ENCODE measurements at regions not wholly inside any gene's neighbourhood (a gene's known extent, or its start where the extent isn't known, plus 50 kb on each side); places are given as distances from the start of the nearest gene placed in this dataset.

DNA sequence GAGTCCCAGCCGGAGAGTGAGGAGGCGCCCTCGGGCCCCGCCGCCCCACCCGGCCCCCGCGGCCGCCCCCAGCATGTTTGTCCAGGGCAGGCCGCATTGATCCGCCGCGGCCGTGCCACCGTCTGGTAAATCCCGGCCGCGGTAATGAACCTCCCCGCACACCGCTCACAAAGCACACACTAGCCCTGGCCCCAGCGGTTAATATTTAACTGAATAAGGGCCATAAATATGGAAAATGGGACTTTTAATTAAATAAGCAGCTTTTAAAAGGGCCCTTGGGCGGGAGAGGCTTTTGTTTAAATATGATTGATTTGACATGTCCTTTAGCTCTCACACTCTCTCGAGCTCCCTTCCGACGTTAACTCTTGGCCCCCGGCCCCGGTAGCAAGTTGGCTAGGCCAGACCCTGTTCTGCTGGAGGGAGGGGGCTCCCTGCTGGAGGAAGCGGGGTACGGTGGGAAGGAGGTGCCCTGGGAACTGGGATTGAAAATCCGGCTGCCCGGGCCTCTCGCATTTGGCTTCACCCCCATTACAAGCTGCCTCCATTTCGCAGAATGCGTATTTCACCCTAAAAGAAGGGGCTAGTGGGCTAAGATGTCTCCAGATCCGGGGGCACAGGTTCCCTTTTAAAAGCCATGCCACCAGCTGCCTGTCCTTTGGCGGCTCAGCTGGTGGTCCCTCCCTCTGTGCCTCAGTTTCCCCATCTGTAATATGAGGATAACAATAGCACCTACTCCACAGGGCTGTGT, 199.8 kb downstream of the RBM19 start:
- in situ Hi-C loops (cut with MboI; ENCODE audit: low sequenced_read_pairs), result no loop called here

DNA sequence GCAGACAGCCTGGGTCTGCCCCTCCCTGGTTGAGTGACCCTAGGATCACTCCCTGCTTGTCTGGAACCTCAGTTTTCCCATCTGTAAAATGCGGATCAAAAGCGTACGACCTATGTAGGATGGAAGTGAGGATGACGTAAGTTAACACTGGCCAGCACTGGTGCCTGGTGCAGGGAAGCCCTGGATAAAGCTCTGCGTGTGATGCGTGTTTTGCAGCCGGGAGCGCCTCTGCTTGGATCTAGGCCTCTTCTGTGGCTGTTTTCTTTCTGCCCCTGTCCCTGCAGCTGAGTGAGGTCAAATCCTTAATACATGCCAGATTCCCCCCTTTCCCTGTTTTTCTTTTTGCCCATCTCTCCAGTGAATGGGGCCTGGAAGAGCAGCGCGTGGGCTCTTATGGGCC, 201.5 kb downstream of the RBM19 start:
- in situ Hi-C loops (cut with MboI; ENCODE audit: low sequenced_read_pairs), result no loop called here

GRCh38 chr12:113762882-113763816, 203.0 kb downstream of the RBM19 start:
- in situ Hi-C loops (cut with MboI; ENCODE audit: low sequenced_read_pairs), result no loop called here

GRCh38 chr12:113762155-113762881, 203.8 kb downstream of the RBM19 start:
- in situ Hi-C loops (cut with MboI; ENCODE audit: low sequenced_read_pairs), result no loop called here

DNA sequence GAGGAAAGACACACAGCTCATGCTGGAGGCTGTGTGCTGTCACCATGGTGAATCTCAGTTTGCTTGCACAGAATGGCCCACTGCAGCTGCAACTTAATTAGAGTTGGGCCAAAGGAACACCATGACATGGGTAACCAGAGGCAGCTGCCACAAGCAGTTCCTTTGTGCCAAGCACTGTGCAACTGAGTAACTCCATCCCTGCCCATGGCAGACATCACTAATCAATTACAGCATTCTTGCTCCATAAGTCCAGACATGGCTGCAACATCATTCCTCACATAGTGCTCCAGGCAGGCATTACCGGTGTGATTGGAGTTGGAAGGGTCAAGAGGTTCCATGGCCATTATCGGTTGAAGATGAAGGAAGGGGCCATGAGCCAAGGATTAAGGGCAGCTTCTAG, 207.0 kb downstream of the RBM19 start:
- in situ Hi-C loops (cut with MboI; ENCODE audit: low sequenced_read_pairs), result no loop called here

GRCh38 chr12:113758165-113758924, 207.8 kb downstream of the RBM19 start:
- in situ Hi-C loops (cut with MboI; ENCODE audit: low sequenced_read_pairs), result no loop called here

GRCh38 chr12:113757221-113758002, 208.7 kb downstream of the RBM19 start:
- in situ Hi-C loops (cut with MboI; ENCODE audit: low sequenced_read_pairs), result no loop called here

GRCh38 chr12:113756609-113757008, 209.5 kb downstream of the RBM19 start:
- in situ Hi-C loops (cut with MboI; ENCODE audit: low sequenced_read_pairs), result no loop called here

- in situ Hi-C loops (cut with MboI; ENCODE audit: low sequenced_read_pairs), result no loop called here
These were observed 211.0 kb downstream of the RBM19 start for GRCh38 chr12:113755098-113755497.

DNA sequence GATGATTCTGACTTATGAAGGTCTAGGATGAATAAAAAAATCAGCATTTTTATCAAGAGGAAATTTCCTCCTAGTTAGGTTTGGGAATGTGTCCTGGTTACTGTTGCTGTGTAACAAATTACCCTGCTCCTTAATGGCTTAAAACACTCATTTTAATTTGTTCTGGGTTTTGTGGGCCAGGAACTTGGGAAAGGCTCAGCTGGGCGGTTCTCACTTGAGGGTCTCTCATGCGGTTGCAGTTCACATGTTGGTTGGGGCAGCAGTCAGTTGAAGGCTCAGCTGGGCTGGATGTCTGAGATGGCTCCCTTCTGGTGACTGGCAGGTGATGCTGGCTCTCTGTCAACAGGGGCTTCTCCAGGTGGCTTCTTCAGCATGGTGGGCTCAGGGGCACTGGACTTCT, 214.6 kb downstream of the RBM19 start:
- in situ Hi-C loops (cut with MboI; ENCODE audit: low sequenced_read_pairs), result no loop called here

DNA sequence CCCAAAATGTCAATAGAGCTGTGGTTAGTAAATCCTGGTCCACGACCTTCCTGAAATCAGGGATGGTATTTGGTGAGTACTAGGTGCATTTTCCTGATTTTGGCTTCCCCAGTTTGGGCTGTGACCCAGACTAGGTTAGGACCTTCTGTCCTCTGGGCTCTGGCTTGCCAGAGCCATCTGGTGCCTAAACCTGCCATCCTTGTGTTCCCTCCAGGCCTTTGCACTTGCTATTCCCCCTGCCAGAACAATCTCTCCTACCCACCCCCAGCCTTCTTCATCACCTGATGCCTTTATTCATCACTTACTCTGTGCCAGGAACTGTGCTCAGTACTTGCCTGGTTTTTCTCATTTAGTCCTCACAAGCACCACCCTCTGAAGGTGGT, 216.7 kb downstream of the RBM19 start:
- in situ Hi-C loops (cut with MboI; ENCODE audit: low sequenced_read_pairs), result no loop called here

- in situ Hi-C loops (cut with MboI; ENCODE audit: low sequenced_read_pairs), result no loop called here
These were observed 217.3 kb downstream of the RBM19 start for GRCh38 chr12:113748707-113749432.

DNA sequence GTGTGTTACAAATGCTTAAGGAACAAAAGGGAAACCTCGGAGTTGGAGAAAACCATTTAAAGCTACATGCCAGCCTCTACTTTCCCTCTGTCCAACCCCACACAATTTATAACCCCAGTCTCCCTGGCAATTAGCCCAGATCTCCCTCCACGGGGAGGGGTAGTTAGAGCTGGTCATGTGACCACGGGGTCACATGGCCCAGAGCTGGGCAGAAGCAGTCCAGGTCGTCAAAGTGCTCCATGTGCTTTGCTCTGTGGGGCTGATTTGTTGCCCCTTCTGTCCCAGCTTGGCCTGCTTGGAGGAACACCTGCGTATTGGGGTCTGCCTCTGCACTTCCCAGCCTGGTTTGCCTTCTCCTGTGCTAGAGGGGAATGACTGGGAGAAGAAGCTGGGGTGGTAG, 219.1 kb downstream of the RBM19 start:
- in situ Hi-C loops (cut with MboI; ENCODE audit: low sequenced_read_pairs), result no loop called here

DNA sequence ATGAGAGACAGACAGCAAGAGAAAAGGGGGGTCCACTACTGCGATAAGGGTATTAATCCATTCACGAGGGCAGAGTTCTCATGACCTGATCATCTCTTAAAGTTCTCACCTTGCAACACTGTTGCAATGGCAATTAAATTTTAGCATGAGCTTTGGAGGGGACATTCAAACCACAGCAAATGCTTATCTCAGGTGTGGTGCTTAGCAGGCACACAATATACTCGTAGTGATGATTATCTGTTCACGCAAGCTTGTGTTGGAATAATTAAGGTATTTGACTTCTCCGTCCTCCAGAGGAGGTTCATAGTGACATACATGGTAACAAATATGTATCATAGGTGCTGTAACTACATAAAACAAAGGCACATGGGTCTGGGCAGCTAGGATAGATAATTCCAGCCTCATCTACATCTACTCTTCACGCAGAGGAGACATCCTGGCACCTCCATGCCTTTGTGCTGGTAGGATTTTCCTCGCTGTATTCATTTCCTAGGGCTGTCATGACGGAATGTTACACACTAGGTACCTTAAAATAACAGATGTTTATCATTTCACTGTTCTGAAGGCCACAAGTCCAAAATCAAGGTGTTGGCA, 221.2 kb downstream of the RBM19 start:
- in situ Hi-C loops (cut with MboI; ENCODE audit: low sequenced_read_pairs), result no loop called here

- in situ Hi-C loops (cut with MboI; ENCODE audit: low sequenced_read_pairs), result no loop called here
These were observed 223.3 kb downstream of the RBM19 start for GRCh38 chr12:113742801-113743200.

DNA sequence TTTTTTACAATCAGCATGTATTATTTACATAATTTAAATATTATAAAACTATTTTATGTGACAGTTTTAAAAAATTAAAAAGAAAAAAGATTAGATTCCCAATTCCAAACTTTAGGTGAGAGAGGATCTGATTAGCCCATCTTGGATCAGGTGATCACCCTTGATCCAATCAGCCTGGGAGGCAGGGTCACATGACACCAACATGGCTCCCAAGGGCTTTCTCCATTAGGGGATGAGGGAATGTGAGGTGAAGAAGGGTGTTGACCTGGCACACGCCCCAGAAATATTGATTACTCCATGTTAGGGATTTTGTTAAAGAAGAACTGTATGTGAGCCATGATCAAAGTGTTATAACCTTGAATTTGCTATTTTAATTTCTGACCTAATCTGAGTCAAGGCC, 225.4 kb downstream of the RBM19 start:
- in situ Hi-C loops (cut with MboI; ENCODE audit: low sequenced_read_pairs), result no loop called here

DNA sequence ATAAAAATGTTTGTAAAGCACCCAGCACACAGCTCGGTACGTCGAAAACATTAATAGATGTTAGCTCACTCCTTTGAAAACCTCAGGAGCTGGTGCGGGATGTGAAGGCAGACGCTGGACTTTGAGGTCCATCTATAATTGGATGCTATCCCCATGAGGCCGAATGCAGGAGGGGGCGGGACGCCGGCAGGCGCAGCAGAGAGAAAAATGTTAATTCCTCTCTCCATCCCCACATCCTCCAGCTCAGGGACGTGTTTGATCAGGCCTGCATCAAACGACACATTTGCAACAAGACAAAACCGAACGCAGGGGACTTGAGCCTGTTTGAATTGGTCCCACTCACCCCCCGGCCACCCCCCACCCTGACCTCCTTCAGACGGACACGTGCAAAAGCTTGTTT, 231.0 kb downstream of the RBM19 start:
- in situ Hi-C loops (cut with MboI; ENCODE audit: low sequenced_read_pairs), result no loop called here

- in situ Hi-C loops (cut with MboI; ENCODE audit: low sequenced_read_pairs), result no loop called here
These were observed 231.6 kb downstream of the RBM19 start for GRCh38 chr12:113734503-113734902.

DNA sequence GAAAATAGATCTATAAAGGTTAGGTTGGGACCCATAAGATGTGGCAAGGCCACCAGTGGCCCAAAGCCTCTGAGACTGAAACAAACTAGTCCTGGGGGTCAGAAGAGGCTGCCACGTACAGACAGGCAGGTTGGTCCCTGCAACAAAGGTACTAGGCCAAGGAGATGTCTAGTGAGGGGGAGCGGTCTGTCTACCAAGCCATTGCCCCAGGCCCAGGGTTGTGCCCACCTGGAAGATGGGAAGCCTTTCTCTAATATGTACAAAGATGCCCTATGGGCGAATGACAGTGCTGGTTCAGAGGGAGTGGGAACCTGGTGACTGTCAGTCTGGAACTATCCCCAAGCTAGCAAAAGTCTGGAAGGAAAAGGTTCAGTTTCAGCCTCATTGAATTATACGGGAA, 233.2 kb downstream of the RBM19 start:
- in situ Hi-C loops (cut with MboI; ENCODE audit: low sequenced_read_pairs), result no loop called here

Data from HL-60/S4 treated with phorbol 12-myristate 13-acetate at 8.2 ng/mL for 4 days and 3 days (cell line).